ENCODE measurements at regions not wholly inside any gene's neighbourhood (a gene's known extent, or its start where the extent isn't known, plus 50 kb on each side); places are given as distances from the start of the nearest gene placed in this dataset.

GRCh38 chr18:59041296-59041695 lies 98.4 kb upstream of the SEC11C start:
- TF ChIP-seq, protein P1, sequence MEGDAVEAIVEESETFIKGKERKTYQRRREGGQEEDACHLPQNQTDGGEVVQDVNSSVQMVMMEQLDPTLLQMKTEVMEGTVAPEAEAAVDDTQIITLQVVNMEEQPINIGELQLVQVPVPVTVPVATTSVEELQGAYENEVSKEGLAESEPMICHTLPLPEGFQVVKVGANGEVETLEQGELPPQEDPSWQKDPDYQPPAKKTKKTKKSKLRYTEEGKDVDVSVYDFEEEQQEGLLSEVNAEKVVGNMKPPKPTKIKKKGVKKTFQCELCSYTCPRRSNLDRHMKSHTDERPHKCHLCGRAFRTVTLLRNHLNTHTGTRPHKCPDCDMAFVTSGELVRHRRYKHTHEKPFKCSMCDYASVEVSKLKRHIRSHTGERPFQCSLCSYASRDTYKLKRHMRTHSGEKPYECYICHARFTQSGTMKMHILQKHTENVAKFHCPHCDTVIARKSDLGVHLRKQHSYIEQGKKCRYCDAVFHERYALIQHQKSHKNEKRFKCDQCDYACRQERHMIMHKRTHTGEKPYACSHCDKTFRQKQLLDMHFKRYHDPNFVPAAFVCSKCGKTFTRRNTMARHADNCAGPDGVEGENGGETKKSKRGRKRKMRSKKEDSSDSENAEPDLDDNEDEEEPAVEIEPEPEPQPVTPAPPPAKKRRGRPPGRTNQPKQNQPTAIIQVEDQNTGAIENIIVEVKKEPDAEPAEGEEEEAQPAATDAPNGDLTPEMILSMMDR (IDR thresholded peaks at IDR 0.05 in 2 of 3, conservative IDR thresholded peaks at IDR 0.05 in 1 of 3; ENCODE audit: control insufficient read depth in 2 of 3, extremely low read depth in 1 of 3, insufficient read depth in 1 of 3, low read depth in 3 of 3, low read length in 3 of 3) = no peak
- TF ChIP-seq, protein P2, sequence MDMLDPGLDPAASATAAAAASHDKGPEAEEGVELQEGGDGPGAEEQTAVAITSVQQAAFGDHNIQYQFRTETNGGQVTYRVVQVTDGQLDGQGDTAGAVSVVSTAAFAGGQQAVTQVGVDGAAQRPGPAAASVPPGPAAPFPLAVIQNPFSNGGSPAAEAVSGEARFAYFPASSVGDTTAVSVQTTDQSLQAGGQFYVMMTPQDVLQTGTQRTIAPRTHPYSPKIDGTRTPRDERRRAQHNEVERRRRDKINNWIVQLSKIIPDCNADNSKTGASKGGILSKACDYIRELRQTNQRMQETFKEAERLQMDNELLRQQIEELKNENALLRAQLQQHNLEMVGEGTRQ (IDR thresholded peaks at IDR 0.05; ENCODE audit: borderline replicate concordance, low read depth, low read length) = no peak
- no peak for TF ChIP-seq BHLHE40 (IDR thresholded peaks at IDR 0.05; ENCODE audit: borderline replicate concordance in 1 of 2, low read depth in 2 of 2, low read length in 1 of 2)
- TF ChIP-seq CREB1 (IDR thresholded peaks at IDR 0.05; ENCODE audit: low read depth) = no peak
- TF ChIP-seq, protein P3, sequence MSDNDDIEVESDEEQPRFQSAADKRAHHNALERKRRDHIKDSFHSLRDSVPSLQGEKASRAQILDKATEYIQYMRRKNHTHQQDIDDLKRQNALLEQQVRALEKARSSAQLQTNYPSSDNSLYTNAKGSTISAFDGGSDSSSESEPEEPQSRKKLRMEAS (IDR thresholded peaks at IDR 0.05; ENCODE audit: low read depth, low read length) = no peak
- TF ChIP-seq EZH2 (IDR thresholded peaks at IDR 0.05; ENCODE audit: borderline replicate concordance, control insufficient read depth, low read depth, low read length) = no peak
- no peak for TF ChIP-seq YY1 (IDR thresholded peaks at IDR 0.05; ENCODE audit: low read depth, low read length)
- TF ChIP-seq FOXM1 (IDR thresholded peaks at IDR 0.05; ENCODE audit: low read depth, low read length) = no peak
- no peak for TF ChIP-seq ZNF274 (IDR thresholded peaks at IDR 0.05; ENCODE audit: insufficient read depth, insufficient read length)
- no peak for TF ChIP-seq NFYA (IDR thresholded peaks at IDR 0.05; ENCODE audit: borderline replicate concordance, low read depth, low read length)
- TF ChIP-seq MYC (IDR thresholded peaks at IDR 0.05; ENCODE audit: insufficient read depth, insufficient read length, insufficient replicate concordance, low read length, severe bottlenecking) = no peak
- TF ChIP-seq SMC3 (IDR thresholded peaks at IDR 0.05; ENCODE audit: borderline replicate concordance, low read length) = no peak
